Neural cell (in vitro differentiated cells): ENCODE measurements at regions not wholly inside any gene's neighbourhood (a gene's known extent, or its start where the extent isn't known, plus 50 kb on each side); places are given as distances from the start of the nearest gene placed in this dataset.

Experiments
- H2AFZ ChIP-seq: fragments of 200-600, 300-800 bp; sonication (generic), shearing (Covaris generic); 2 replicates; pipeline ENCODE4 v1.6.0; 2014; ENCODE audit warnings: low read depth, mild to moderate bottlenecking, antibody characterized with exemption, low read length, moderate library complexity
- H3F3A ChIP-seq: fragments of 200-600 bp; shearing (Covaris generic); 2 replicates; pipeline ENCODE4 v1.6.1; 2016; ENCODE audit warnings: mild to moderate bottlenecking, moderate library complexity, mixed read lengths, antibody characterized with exemption, low read length; ENCODE audit not compliant: insufficient read depth, poor library complexity, severe bottlenecking
- H3K27ac ChIP-seq: fragments of 200-600, 300-800 bp; sonication (generic), shearing (Covaris generic); 2 replicates; pipeline ENCODE4 v1.5.1; 2014; ENCODE audit warnings: mild to moderate bottlenecking, low read length, moderate library complexity
- H3K27me3 ChIP-seq: fragments of 300-800, 200-600 bp; sonication (generic), shearing (Covaris generic); 2 replicates; pipeline ENCODE4 v1.6.0; 2014; ENCODE audit warnings: mild to moderate bottlenecking, low read depth, low read length, moderate library complexity; ENCODE audit not compliant: insufficient read depth
- H3K36me3 ChIP-seq: fragments of 300-800, 200-600 bp; sonication (generic), shearing (Covaris generic); 2 replicates; pipeline ENCODE4 v1.5.1; 2014; ENCODE audit warnings: mild to moderate bottlenecking, antibody characterized with exemption, low read length, moderate library complexity; ENCODE audit not compliant: insufficient read depth
- H3K4me2 ChIP-seq: fragments of 300-800, 200-600 bp; sonication (generic), shearing (Covaris generic); 2 replicates; pipeline ENCODE4 v1.6.0; 2014; ENCODE audit warnings: mild to moderate bottlenecking, low read length
- H3K4me3 ChIP-seq: fragments of 300-800, 200-600 bp; sonication (generic), shearing (Covaris generic); 2 replicates; pipeline ENCODE4 v1.5.1; 2014; ENCODE audit warnings: mild to moderate bottlenecking, low read length, moderate library complexity
- H3K79me2 ChIP-seq: fragments of 200-600 bp; shearing (Covaris generic); replicated peaks from 2 replicates; pipeline ENCODE4 v1.6.0; 2014; ENCODE audit warnings: mild to moderate bottlenecking, low read length, moderate library complexity; ENCODE audit not compliant: insufficient read depth
- H3K9ac ChIP-seq: fragments of 300-800, 200-600 bp; sonication (generic), shearing (Covaris generic); 2 replicates; pipeline ENCODE4 v1.6.1; 2016; ENCODE audit warnings: mild to moderate bottlenecking, low read length, mixed read lengths
- H3K9me2 ChIP-seq: fragments of 200-600 bp; shearing (Covaris generic); 2 replicates; pipeline ENCODE4 v1.6.1; 2016; ENCODE audit warnings: mild to moderate bottlenecking, low read length, mixed read lengths; ENCODE audit not compliant: insufficient read depth
- H3K9me3 ChIP-seq: fragments of 200-600, 300-800 bp; sonication (generic), shearing (Covaris generic); 2 replicates; pipeline ENCODE4 v1.6.1; 2016; ENCODE audit warnings: mild to moderate bottlenecking, mixed run types, low read length, moderate library complexity, mixed read lengths
- H4K20me1 ChIP-seq: fragments of 200-600 bp; shearing (Covaris generic); 2 replicates; pipeline ENCODE4 v1.6.1; 2016; ENCODE audit warnings: mild to moderate bottlenecking, mixed run types; ENCODE audit not compliant: insufficient read depth
- CTCF ChIP-seq: fragments of 450-650 bp; IDR thresholded peaks from 2 replicates; pipeline ENCODE4 v1.5.1; 2014; ENCODE audit warnings: antibody characterized with exemption, mild to moderate bottlenecking, moderate library complexity; ENCODE audit not compliant: poor library complexity, severe bottlenecking
- EP300 ChIP-seq: fragments of 450-650 bp; conservative IDR thresholded peaks from 2 replicates; pipeline ENCODE4 v1.6.1; 2014; ENCODE audit warnings: antibody characterized with exemption, mild to moderate bottlenecking, moderate library complexity; ENCODE audit not compliant: poor library complexity, severe bottlenecking
- EZH2 ChIP-seq: fragments of 200-600, 300-800 bp; shearing (Covaris generic), sonication (generic); IDR thresholded peaks from 2 replicates; pipeline ENCODE4 v1.6.1; 2014; ENCODE audit warnings: antibody characterized with exemption, low read length, borderline replicate concordance, mild to moderate bottlenecking; ENCODE audit not compliant: insufficient read depth, poor library complexity, severe bottlenecking
- MXI1 ChIP-seq: fragments of 450-650 bp; conservative IDR thresholded peaks from 2 replicates; pipeline ENCODE4 v1.6.1; 2014; ENCODE audit warnings: antibody characterized with exemption, mild to moderate bottlenecking; ENCODE audit not compliant: poor library complexity, severe bottlenecking
- POLR2AphosphoS5 ChIP-seq: IDR thresholded peaks from 2 replicates; pipeline ENCODE4 v1.6.1; 2012
- RAD21 ChIP-seq: fragments of 450-650 bp; conservative IDR thresholded peaks from 2 replicates; pipeline ENCODE4 v1.6.1; 2014; ENCODE audit warnings: antibody characterized with exemption, mild to moderate bottlenecking, moderate library complexity
- SMC3 ChIP-seq: fragments of 450-650 bp; conservative IDR thresholded peaks from 2 replicates; pipeline ENCODE4 v1.6.1; 2014; ENCODE audit warnings: antibody characterized with exemption, mild to moderate bottlenecking, moderate library complexity; ENCODE audit not compliant: poor library complexity
- TAF1 ChIP-seq: IDR thresholded peaks from 2 replicates; pipeline ENCODE4 v1.6.1; 2012; ENCODE audit warnings: low read depth
- TF ChIP-seq, protein P1 (sequence below): IDR thresholded peaks from 2 replicates; pipeline ENCODE4 v1.6.1; 2012; ENCODE audit warnings: borderline replicate concordance

GRCh38 chr21:15614766-15615165 lies 115.0 kb upstream of the USP25 start:
- Histone ChIP-seq H3K27ac (no peak overlapping the region), H3K9ac (no peak overlapping the region), H3K9me3 (no peaks in the 10 kb centered on the region), H3F3A (no peaks in the 10 kb centered on the region), H3K79me2 (no peaks in the 10 kb centered on the region), H2AFZ (no peak overlapping the region), H3K4me3 (no peak overlapping the region), H3K27me3 (no peaks in the 10 kb centered on the region), H3K9me2 (no peaks in the 10 kb centered on the region), H3K4me2 (no peak overlapping the region), H4K20me1 (no peaks in the 10 kb centered on the region), H3K36me3 (no peaks in the 10 kb centered on the region)
- TF ChIP-seq CTCF (no peak), TAF1 (no peak), EP300 (no peak), MXI1 (no peak), POLR2AphosphoS5 (no peak), RAD21 (no peak), SMC3 (no peak), EZH2 (no peak)
- TF ChIP-seq, protein P1, sequence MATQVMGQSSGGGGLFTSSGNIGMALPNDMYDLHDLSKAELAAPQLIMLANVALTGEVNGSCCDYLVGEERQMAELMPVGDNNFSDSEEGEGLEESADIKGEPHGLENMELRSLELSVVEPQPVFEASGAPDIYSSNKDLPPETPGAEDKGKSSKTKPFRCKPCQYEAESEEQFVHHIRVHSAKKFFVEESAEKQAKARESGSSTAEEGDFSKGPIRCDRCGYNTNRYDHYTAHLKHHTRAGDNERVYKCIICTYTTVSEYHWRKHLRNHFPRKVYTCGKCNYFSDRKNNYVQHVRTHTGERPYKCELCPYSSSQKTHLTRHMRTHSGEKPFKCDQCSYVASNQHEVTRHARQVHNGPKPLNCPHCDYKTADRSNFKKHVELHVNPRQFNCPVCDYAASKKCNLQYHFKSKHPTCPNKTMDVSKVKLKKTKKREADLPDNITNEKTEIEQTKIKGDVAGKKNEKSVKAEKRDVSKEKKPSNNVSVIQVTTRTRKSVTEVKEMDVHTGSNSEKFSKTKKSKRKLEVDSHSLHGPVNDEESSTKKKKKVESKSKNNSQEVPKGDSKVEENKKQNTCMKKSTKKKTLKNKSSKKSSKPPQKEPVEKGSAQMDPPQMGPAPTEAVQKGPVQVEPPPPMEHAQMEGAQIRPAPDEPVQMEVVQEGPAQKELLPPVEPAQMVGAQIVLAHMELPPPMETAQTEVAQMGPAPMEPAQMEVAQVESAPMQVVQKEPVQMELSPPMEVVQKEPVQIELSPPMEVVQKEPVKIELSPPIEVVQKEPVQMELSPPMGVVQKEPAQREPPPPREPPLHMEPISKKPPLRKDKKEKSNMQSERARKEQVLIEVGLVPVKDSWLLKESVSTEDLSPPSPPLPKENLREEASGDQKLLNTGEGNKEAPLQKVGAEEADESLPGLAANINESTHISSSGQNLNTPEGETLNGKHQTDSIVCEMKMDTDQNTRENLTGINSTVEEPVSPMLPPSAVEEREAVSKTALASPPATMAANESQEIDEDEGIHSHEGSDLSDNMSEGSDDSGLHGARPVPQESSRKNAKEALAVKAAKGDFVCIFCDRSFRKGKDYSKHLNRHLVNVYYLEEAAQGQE, result no peak

GRCh38 chr21:15616864-15617574 lies 112.8 kb upstream of the USP25 start:
- Histone ChIP-seq H3K27ac (no peak overlapping the region), H3F3A (no peaks in the 10 kb centered on the region), H4K20me1 (no peaks in the 10 kb centered on the region), H3K9ac (no peak overlapping the region), H3K4me2 (no peak overlapping the region), H3K9me2 (no peaks in the 10 kb centered on the region), H3K9me3 (no peaks in the 10 kb centered on the region), H3K36me3 (no peaks in the 10 kb centered on the region), H3K79me2 (no peaks in the 10 kb centered on the region), H3K27me3 (no peaks in the 10 kb centered on the region), H2AFZ (no peak overlapping the region), H3K4me3 (no peak overlapping the region)
- TF ChIP-seq EZH2 (no peak), CTCF (no peak), TAF1 (no peak), EP300 (no peak), MXI1 (no peak), SMC3 (no peak), RAD21 (no peak), POLR2AphosphoS5 (no peak)
- TF ChIP-seq, protein P1, result no peak
